Peyer's patch (tissue), 4 donors: ENCODE measurements at regions not wholly inside any gene's neighbourhood (a gene's known extent, or its start where the extent isn't known, plus 50 kb on each side); places are given as distances from the start of the nearest gene placed in this dataset.
"Not testable (repeated sequence)": the region's sequence is repeated elsewhere in the genome, so short reads cannot be mapped to it uniquely, and the experiment has no call there.

Source experiments
- DNase-seq, 3 donors: peaks; one replicate each; pipeline ENCODE4 v3.0.0-alpha.2; 2017 to 2019
- H3K27ac ChIP-seq, 4 donors: fragments of 200-600 bp; sonication (generic); one replicate each; pipeline ENCODE4 v1.5.1; 2016 to 2019
- H3K27me3 ChIP-seq, 2 donors: fragments of 200-600 bp; sonication (generic); one replicate each; pipeline ENCODE4 v1.5.1; 2019
- H3K36me3 ChIP-seq, 3 donors: fragments of 200-600 bp; sonication (generic); one replicate each; pipeline ENCODE4 v1.5.1; 2016 to 2019
- H3K4me1 ChIP-seq, 4 donors: fragments of 200-600 bp; sonication (generic); one replicate each; pipeline ENCODE4 v1.5.1; 2016 to 2019
- H3K4me3 ChIP-seq, 4 donors: fragments of 200-600 bp; sonication (generic); 1 replicate in 3 of 4; 2 replicates in 1 of 4; pipeline ENCODE4 v1.5.1; 2016 to 2019; ENCODE audit warnings: mild to moderate bottlenecking in 1 of 4
- H3K9me3 ChIP-seq, 4 donors: fragments of 200-600 bp; sonication (generic); one replicate each; pipeline ENCODE4 v1.5.1; 2016 to 2019; ENCODE audit warnings: mild to moderate bottlenecking in 1 of 4
- POLR2A ChIP-seq, 2 donors: fragments of 450-650 bp; IDR thresholded peaks; one replicate each; pipeline ENCODE4 v1.5.1; 2017; ENCODE audit warnings: antibody characterized with exemption in 2 of 2, mild to moderate bottlenecking in 2 of 2, moderate library complexity in 2 of 2
- TF ChIP-seq, protein P1 (sequence below), 6 experiments: fragments of 450-650 bp in 4 of 6; fragments of 200-600 bp in 2 of 6; sonication (generic) in 1 of 6; IDR thresholded peaks; one replicate each; pipeline ENCODE4 v1.5.1; 2017 to 2019; ENCODE audit warnings: antibody characterized with exemption in 6 of 6, mild to moderate bottlenecking in 3 of 6, moderate library complexity in 1 of 6

DNA sequence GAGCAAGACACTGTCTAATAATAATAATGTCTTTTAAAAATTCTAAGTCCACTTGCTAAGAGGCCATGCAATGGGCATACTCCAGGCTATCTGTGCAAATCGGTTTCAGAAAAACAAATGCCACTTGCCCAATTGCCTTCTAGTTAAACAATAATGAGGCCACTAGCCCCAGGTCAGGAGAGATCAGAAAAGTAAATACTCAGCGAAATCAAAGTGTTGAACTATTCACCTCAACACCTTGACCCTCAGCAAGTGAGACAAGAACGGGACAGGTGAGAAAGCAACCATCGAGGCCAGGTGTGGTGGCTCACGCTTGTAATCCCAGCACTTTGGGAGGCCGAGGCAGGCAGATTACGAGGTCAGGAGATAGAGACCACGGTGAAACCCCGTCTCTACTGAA lies 72.3 kb upstream of the SYN3 start:
- no peak overlapping the region for H3K4me3 ChIP-seq
- H3K36me3 ChIP-seq: no peaks in the 10 kb centered on the region
- no peak for DNase-seq
- H3K4me1 ChIP-seq: no peaks in the 10 kb centered on the region
- TF ChIP-seq, protein P1, sequence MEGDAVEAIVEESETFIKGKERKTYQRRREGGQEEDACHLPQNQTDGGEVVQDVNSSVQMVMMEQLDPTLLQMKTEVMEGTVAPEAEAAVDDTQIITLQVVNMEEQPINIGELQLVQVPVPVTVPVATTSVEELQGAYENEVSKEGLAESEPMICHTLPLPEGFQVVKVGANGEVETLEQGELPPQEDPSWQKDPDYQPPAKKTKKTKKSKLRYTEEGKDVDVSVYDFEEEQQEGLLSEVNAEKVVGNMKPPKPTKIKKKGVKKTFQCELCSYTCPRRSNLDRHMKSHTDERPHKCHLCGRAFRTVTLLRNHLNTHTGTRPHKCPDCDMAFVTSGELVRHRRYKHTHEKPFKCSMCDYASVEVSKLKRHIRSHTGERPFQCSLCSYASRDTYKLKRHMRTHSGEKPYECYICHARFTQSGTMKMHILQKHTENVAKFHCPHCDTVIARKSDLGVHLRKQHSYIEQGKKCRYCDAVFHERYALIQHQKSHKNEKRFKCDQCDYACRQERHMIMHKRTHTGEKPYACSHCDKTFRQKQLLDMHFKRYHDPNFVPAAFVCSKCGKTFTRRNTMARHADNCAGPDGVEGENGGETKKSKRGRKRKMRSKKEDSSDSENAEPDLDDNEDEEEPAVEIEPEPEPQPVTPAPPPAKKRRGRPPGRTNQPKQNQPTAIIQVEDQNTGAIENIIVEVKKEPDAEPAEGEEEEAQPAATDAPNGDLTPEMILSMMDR (IDR thresholded peaks at IDR 0.05): no peak
- TF ChIP-seq POLR2A (IDR thresholded peaks at IDR 0.05): no peak
- no peaks in the 10 kb centered on the region for H3K27me3 ChIP-seq
- H3K9me3 ChIP-seq: no peaks in the 10 kb centered on the region
- no peak overlapping the region for H3K27ac ChIP-seq

DNA sequence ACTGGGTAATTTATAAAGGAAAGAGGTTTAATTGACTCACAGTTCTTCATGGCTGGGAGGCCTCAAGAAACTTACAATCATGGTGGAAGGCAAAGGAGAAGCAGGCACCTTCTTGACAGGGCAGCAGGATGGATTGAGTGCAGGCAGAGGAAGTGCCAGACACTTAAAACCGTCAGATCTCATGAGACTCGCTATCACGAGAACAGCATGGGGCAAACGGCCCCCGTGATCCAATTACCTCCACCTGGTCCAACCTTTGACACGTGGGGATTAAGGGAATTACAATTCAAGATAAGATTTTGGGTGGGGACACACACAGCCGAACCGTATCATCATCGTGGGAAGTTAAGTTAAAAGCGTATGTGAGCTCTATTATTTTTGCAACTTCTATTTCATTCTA lies 71.4 kb upstream of the SYN3 start:
- Histone ChIP-seq H3K9me3 (no peaks in the 10 kb centered on the region), H3K27ac (no peak overlapping the region), H3K27me3 (no peaks in the 10 kb centered on the region), H3K4me1 (no peaks in the 10 kb centered on the region), H3K36me3 (no peaks in the 10 kb centered on the region), H3K4me3 (no peak overlapping the region)
- TF ChIP-seq, protein P1 (IDR thresholded peaks at IDR 0.05): no peak
- TF ChIP-seq POLR2A (IDR thresholded peaks at IDR 0.05): no peak
- DNase-seq: no peak

DNA sequence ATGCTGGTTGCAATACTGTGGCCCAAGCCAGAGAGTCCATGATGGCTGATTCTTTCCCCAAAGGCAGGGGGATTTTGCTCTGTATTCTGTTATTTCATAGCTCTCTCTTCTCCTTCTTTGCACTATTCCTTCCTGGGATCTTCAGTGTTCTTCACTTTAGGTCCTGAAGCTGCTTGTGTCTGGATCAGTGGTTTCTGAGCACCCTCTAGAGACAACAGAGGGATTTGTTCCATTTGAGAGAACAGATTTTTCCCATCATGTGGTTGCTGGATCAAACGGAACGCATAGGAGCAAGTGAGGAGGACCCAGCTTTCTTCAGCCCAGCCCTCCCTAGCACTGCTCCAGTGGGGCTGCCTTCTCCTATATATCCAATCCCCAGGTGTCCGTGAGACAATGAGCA lies 68.7 kb upstream of the SYN3 start:
- H3K27ac ChIP-seq: no peak overlapping the region
- H3K4me1 ChIP-seq: no peaks in the 10 kb centered on the region
- no peak for DNase-seq
- no peak overlapping the region for H3K4me3 ChIP-seq
- H3K9me3 ChIP-seq: no peaks in the 10 kb centered on the region
- no peak for TF ChIP-seq POLR2A (IDR thresholded peaks at IDR 0.05)
- TF ChIP-seq, protein P1 (IDR thresholded peaks at IDR 0.05): no peak
- H3K27me3 ChIP-seq: no peaks in the 10 kb centered on the region
- H3K36me3 ChIP-seq: no peaks in the 10 kb centered on the region

DNA sequence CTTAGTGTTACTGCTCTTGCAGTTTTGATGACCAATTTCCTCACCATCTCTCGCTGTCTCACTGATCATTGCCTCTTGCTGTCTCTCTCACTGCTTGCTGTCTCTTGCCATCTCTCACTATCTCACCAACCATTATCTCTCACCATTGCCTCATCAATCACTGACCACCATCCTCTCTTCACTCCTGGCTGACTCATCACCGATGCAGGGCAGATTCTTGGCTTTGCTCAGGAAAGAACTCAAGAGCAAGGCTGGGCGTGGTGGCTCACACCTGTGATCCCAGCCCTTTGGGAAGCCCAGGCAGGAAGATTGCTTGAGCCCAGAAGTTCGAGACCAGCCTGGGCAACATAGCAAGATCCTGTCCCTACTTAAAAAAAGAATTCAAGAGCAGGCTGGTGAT lies 66.3 kb upstream of the SYN3 start:
- Histone ChIP-seq H3K27ac (no peak overlapping the region), H3K36me3 (no peaks in the 10 kb centered on the region), H3K4me3 (no peak overlapping the region), H3K9me3 (no peaks in the 10 kb centered on the region), H3K27me3 (no peaks in the 10 kb centered on the region), H3K4me1 (no peaks in the 10 kb centered on the region)
- DNase-seq: no peak
- no peak for TF ChIP-seq POLR2A (IDR thresholded peaks at IDR 0.05)
- TF ChIP-seq, protein P1 (IDR thresholded peaks at IDR 0.05): no peak

DNA sequence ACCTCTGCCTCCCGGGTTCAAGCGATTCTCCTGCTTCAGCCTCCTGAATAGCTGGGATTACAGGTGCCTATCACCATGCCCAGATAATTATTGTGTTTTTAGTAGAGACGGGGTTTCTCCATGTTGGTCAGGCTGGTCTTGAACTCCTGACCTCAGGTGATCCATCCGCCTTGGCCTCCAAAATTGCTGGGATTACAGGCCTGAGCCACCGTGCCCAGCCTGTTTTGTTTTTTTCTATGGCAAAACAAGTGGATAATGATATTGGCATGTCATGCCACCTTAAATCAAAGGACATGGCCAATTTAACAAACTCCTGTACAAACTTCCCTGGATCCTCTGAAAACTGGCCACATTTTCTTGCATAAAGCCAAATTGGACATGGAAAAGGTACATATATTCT lies 64.3 kb upstream of the SYN3 start:
- not testable (repeated sequence) for H3K36me3 ChIP-seq, H3K9me3 ChIP-seq, DNase-seq, H3K27ac ChIP-seq, H3K4me3 ChIP-seq, H3K4me1 ChIP-seq, H3K27me3 ChIP-seq

DNA sequence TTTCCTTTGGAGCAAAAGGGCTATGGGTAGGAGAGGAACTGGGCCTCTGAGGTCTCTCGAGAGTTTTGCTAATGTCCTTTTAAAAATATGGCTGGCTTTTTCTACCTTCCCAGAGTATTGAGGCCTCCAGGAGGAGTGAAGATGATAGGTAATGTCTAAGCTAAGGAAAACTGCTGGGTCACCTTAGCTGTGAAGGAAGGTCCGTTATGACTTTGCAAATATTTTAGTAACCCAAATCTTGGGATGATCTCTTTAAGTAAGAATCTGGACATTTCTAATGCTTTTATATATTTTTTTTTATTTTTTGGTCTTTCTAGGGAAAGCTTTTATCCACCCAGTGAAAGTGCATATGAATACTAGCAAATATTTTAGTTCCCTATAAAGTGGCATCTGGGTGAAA lies 60.9 kb upstream of the SYN3 start:
- Histone ChIP-seq H3K9me3 (no peaks in the 10 kb centered on the region), H3K36me3 (no peaks in the 10 kb centered on the region), H3K27ac (no peak overlapping the region), H3K4me3 (no peak overlapping the region), H3K27me3 (no peaks in the 10 kb centered on the region), H3K4me1 (no peaks in the 10 kb centered on the region)
- TF ChIP-seq, protein P1 (IDR thresholded peaks at IDR 0.05): no peak
- no peak for TF ChIP-seq POLR2A (IDR thresholded peaks at IDR 0.05)
- DNase-seq: no peak
